ENCODE measurements at regions not wholly inside any gene's neighbourhood (a gene's known extent, or its start where the extent isn't known, plus 50 kb on each side); places are given as distances from the start of the nearest gene placed in this dataset.
A peak's percentile ranks its signal among the peaks of the same experiment; 100 is the strongest.
"Not testable (repeated sequence)": the region's sequence is repeated elsewhere in the genome, so short reads cannot be mapped to it uniquely, and the experiment has no call there.

- CTCF ChIA-PET; BruUV-seq (replicated peaks); H3K9me3 Mint-ChIP-seq (ENCODE audit: low read depth, unreplicated experiment); H3K36me3 Mint-ChIP-seq (ENCODE audit: insufficient read depth, unreplicated experiment); H3K4me3 Mint-ChIP-seq (ENCODE audit: low read depth, unreplicated experiment); intact Hi-C loops (cut with micrococcal nuclease; ENCODE audit: unreplicated experiment); H3K27ac Mint-ChIP-seq (ENCODE audit: unreplicated experiment); H3K4me1 Mint-ChIP-seq (ENCODE audit: low read depth, unreplicated experiment); H3K27me3 Mint-ChIP-seq (ENCODE audit: unreplicated experiment): not testable (repeated sequence)
- peak; percentile 64 for DNase-seq
- TF ChIP-seq CTCF (IDR thresholded peaks at IDR 0.05; ENCODE audit: unreplicated experiment), result peak; percentile 75
These were observed 112.2 kb upstream of the CCZ1B start for GRCh38 chr7:6938284-6938683.

- H3K4me1 Mint-ChIP-seq (ENCODE audit: low read depth, unreplicated experiment); BruUV-seq (replicated peaks); intact Hi-C loops (cut with micrococcal nuclease; ENCODE audit: unreplicated experiment); H3K4me3 Mint-ChIP-seq (ENCODE audit: low read depth, unreplicated experiment); H3K9me3 Mint-ChIP-seq (ENCODE audit: low read depth, unreplicated experiment); H3K36me3 Mint-ChIP-seq (ENCODE audit: insufficient read depth, unreplicated experiment); H3K27ac Mint-ChIP-seq (ENCODE audit: unreplicated experiment); CTCF ChIA-PET; H3K27me3 Mint-ChIP-seq (ENCODE audit: unreplicated experiment); DNase-seq: not testable (repeated sequence)
These were observed 113.1 kb upstream of the CCZ1B start for GRCh38 chr7:6939126-6939525.

GRCh38 chr7:6939896-6940295, 113.8 kb upstream of the CCZ1B start:
- H3K36me3 Mint-ChIP-seq (ENCODE audit: insufficient read depth, unreplicated experiment); H3K4me3 Mint-ChIP-seq (ENCODE audit: low read depth, unreplicated experiment); intact Hi-C loops (cut with micrococcal nuclease; ENCODE audit: unreplicated experiment); DNase-seq; H3K27me3 Mint-ChIP-seq (ENCODE audit: unreplicated experiment); H3K9me3 Mint-ChIP-seq (ENCODE audit: low read depth, unreplicated experiment); H3K4me1 Mint-ChIP-seq (ENCODE audit: low read depth, unreplicated experiment); H3K27ac Mint-ChIP-seq (ENCODE audit: unreplicated experiment); BruUV-seq (replicated peaks); CTCF ChIA-PET: not testable (repeated sequence)

GRCh38 chr7:6946873-6947272, 120.8 kb upstream of the CCZ1B start:
- H3K36me3 Mint-ChIP-seq (ENCODE audit: insufficient read depth, unreplicated experiment); H3K27ac Mint-ChIP-seq (ENCODE audit: unreplicated experiment); H3K27me3 Mint-ChIP-seq (ENCODE audit: unreplicated experiment); CTCF ChIA-PET; intact Hi-C loops (cut with micrococcal nuclease; ENCODE audit: unreplicated experiment); H3K4me3 Mint-ChIP-seq (ENCODE audit: low read depth, unreplicated experiment); DNase-seq; H3K9me3 Mint-ChIP-seq (ENCODE audit: low read depth, unreplicated experiment); BruUV-seq (replicated peaks): not testable (repeated sequence)
- H3K4me1 Mint-ChIP-seq (ENCODE audit: low read depth, unreplicated experiment), result peaks cover 22% of the 10 kb centered on the region

GRCh38 chr7:6950231-6950630, 124.2 kb upstream of the CCZ1B start:
- intact Hi-C loops (cut with micrococcal nuclease; ENCODE audit: unreplicated experiment); H3K9me3 Mint-ChIP-seq (ENCODE audit: low read depth, unreplicated experiment); H3K27me3 Mint-ChIP-seq (ENCODE audit: unreplicated experiment); BruUV-seq (replicated peaks); CTCF ChIA-PET: not testable (repeated sequence)
- H3K4me1 Mint-ChIP-seq (ENCODE audit: low read depth, unreplicated experiment), result peaks cover 40% of the 10 kb centered on the region
- peaks cover 13% of the 10 kb centered on the region for H3K36me3 Mint-ChIP-seq (ENCODE audit: insufficient read depth, unreplicated experiment)
- H3K27ac Mint-ChIP-seq (ENCODE audit: unreplicated experiment), result peak overlapping the region; percentile 77
- peak overlapping the region; percentile 57 for H3K4me3 Mint-ChIP-seq (ENCODE audit: low read depth, unreplicated experiment)
- peak; percentile 35 for DNase-seq

- peaks cover 13% of the 10 kb centered on the region for H3K36me3 Mint-ChIP-seq (ENCODE audit: insufficient read depth, unreplicated experiment)
- H3K27me3 Mint-ChIP-seq (ENCODE audit: unreplicated experiment); H3K27ac Mint-ChIP-seq (ENCODE audit: unreplicated experiment); intact Hi-C loops (cut with micrococcal nuclease; ENCODE audit: unreplicated experiment); H3K9me3 Mint-ChIP-seq (ENCODE audit: low read depth, unreplicated experiment); DNase-seq; BruUV-seq (replicated peaks); H3K4me3 Mint-ChIP-seq (ENCODE audit: low read depth, unreplicated experiment): not testable (repeated sequence)
- peaks cover 40% of the 10 kb centered on the region for H3K4me1 Mint-ChIP-seq (ENCODE audit: low read depth, unreplicated experiment)
- CTCF ChIA-PET, result interaction anchor here (0.6 kb wide), 1 partner anchor 152 kb away, joined by 8 read pairs; no protein-coding TSS in a partner anchor
These were observed 125.5 kb upstream of the CCZ1B start for GRCh38 chr7:6951553-6951952.

GRCh38 chr7:6953138-6953797, 127.2 kb upstream of the CCZ1B start:
- Mint-ChIP-seq H3K4me3 (ENCODE audit: low read depth, unreplicated experiment) (peak overlapping the region; percentile 68), H3K36me3 (ENCODE audit: insufficient read depth, unreplicated experiment) (peaks cover 13% of the 10 kb centered on the region), H3K4me1 (ENCODE audit: low read depth, unreplicated experiment) (peaks cover 40% of the 10 kb centered on the region), H3K27ac (ENCODE audit: unreplicated experiment) (peak overlapping the region; percentile 85), H3K27me3 (ENCODE audit: unreplicated experiment) (peaks cover 13% of the 10 kb centered on the region)
- H3K9me3 Mint-ChIP-seq (ENCODE audit: low read depth, unreplicated experiment); DNase-seq; intact Hi-C loops (cut with micrococcal nuclease; ENCODE audit: unreplicated experiment): not testable (repeated sequence)
- TF ChIP-seq CTCF (IDR thresholded peaks at IDR 0.05; ENCODE audit: unreplicated experiment), result peak; percentile 62
- CTCF ChIA-PET, result interaction anchor here (1.4 to 1.9 kb wide), 2 partner anchors 38 to 463 kb away, joined by 5 to 9 read pairs; no protein-coding TSS in a partner anchor
- BruUV-seq (replicated peaks), result TSS peak; percentile 92

GRCh38 chr7:6953798-6954181, 127.7 kb upstream of the CCZ1B start:
- CTCF ChIA-PET, result interaction anchor here (1.4 to 1.9 kb wide), 2 partner anchors 38 to 463 kb away, joined by 5 to 9 read pairs; no protein-coding TSS in a partner anchor
- peak overlapping the region; percentile 85 for H3K27ac Mint-ChIP-seq (ENCODE audit: unreplicated experiment)

More at GRCh38 chr7:6953798-6954181, 127.7 kb upstream of the CCZ1B start:
- peak; percentile 73 for DNase-seq
- BruUV-seq (replicated peaks); intact Hi-C loops (cut with micrococcal nuclease; ENCODE audit: unreplicated experiment); H3K9me3 Mint-ChIP-seq (ENCODE audit: low read depth, unreplicated experiment): not testable (repeated sequence)
- H3K36me3 Mint-ChIP-seq (ENCODE audit: insufficient read depth, unreplicated experiment), result peaks cover 13% of the 10 kb centered on the region
- peaks cover 18% of the 10 kb centered on the region for H3K27me3 Mint-ChIP-seq (ENCODE audit: unreplicated experiment)
- peak overlapping the region; percentile 68 for H3K4me3 Mint-ChIP-seq (ENCODE audit: low read depth, unreplicated experiment)
- peaks cover 44% of the 10 kb centered on the region for H3K4me1 Mint-ChIP-seq (ENCODE audit: low read depth, unreplicated experiment)

Data from Calu3 (cell line).